ENCODE measurements at regions not wholly inside any gene's neighbourhood (a gene's known extent, or its start where the extent isn't known, plus 50 kb on each side); places are given as distances from the start of the nearest gene placed in this dataset.

DNA sequence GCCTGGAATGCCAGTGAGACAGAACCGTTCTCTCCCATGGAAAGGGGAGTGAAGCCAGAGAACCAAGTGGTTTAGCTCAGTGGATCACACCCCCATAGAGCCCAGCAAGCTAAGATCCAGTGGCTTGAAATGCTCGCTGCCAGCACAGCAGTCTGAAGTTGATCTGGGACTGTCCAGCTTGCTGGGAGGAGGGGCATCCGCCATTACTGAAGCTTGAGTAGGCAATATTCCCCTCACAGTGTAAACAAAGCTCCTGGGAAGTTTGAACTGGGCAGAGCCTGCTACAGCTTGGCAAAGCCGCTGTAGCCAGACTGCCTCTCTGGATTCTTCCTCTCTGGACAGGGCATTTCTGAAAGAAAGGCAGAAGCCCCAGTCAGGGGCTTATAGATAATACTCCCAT is 374.3 kb upstream of the DCN start:
- TF ChIP-seq, protein P1, sequence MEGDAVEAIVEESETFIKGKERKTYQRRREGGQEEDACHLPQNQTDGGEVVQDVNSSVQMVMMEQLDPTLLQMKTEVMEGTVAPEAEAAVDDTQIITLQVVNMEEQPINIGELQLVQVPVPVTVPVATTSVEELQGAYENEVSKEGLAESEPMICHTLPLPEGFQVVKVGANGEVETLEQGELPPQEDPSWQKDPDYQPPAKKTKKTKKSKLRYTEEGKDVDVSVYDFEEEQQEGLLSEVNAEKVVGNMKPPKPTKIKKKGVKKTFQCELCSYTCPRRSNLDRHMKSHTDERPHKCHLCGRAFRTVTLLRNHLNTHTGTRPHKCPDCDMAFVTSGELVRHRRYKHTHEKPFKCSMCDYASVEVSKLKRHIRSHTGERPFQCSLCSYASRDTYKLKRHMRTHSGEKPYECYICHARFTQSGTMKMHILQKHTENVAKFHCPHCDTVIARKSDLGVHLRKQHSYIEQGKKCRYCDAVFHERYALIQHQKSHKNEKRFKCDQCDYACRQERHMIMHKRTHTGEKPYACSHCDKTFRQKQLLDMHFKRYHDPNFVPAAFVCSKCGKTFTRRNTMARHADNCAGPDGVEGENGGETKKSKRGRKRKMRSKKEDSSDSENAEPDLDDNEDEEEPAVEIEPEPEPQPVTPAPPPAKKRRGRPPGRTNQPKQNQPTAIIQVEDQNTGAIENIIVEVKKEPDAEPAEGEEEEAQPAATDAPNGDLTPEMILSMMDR (conservative IDR thresholded peaks at IDR 0.05) = no peak
- TF ChIP-seq ZFX (IDR thresholded peaks at IDR 0.05) = no peak
